ENCODE measurements at regions not wholly inside any gene's neighbourhood (a gene's known extent, or its start where the extent isn't known, plus 50 kb on each side); places are given as distances from the start of the nearest gene placed in this dataset.

GRCh38 chr6:168815229-168815628 lies 374.2 kb downstream of the SMOC2 start:
- Histone ChIP-seq H3K14ac (ENCODE audit: low read length) (no peak overlapping the region), H2BK120ac (ENCODE audit: low read depth, low read length) (no peak overlapping the region), H2BK5ac (ENCODE audit: low read length) (no peak overlapping the region), H3K23ac (ENCODE audit: low read depth, low read length, poor library complexity) (no peak overlapping the region), H3K9ac (ENCODE audit: low read depth, low read length, poor library complexity) (no peak overlapping the region), H4K8ac (ENCODE audit: low read depth, low read length) (no peak overlapping the region), H3K4me3 (ENCODE audit: low read length in 2 of 2) (no peak overlapping the region), H2BK12ac (ENCODE audit: low read length) (no peak overlapping the region), H3K4ac (ENCODE audit: low read length) (no peak overlapping the region), H3K79me1 (ENCODE audit: low read depth, low read length) (no peaks in the 10 kb centered on the region), H2BK15ac (ENCODE audit: low read length) (no peak overlapping the region), H2AFZ (ENCODE audit: low read length) (no peak overlapping the region), H3K27ac (replicated peaks; ENCODE audit: low read length) (no peak overlapping the region), H4K91ac (ENCODE audit: low read depth, low read length, poor library complexity) (no peak overlapping the region), H3K9me3 (replicated peaks in 1 of 2; ENCODE audit: control insufficient read depth in 2 of 2, insufficient read depth in 1 of 2, low read depth in 1 of 2, low read length in 2 of 2) (peaks cover 0 to 7% of the 10 kb centered on the region in 2 donors), H3K27me3 (ENCODE audit: control insufficient read depth in 3 of 3, insufficient read depth in 3 of 3, low read depth in 1 of 3, low read length in 3 of 3) (no peaks in the 10 kb centered on the region), H3K4me1 (ENCODE audit: control insufficient read depth in 2 of 2, insufficient read depth in 1 of 2, low read depth in 1 of 2, low read length in 2 of 2) (no peaks in the 10 kb centered on the region), H2AK5ac (ENCODE audit: low read depth, low read length) (no peak overlapping the region), H3K36me3 (replicated peaks in 1 of 2; ENCODE audit: control insufficient read depth in 2 of 2, insufficient read depth in 2 of 2, low read length in 2 of 2) (no peaks in the 10 kb centered on the region), H3K4me2 (ENCODE audit: insufficient read depth, low read length, poor library complexity, severe bottlenecking) (no peak overlapping the region), H3K18ac (ENCODE audit: low read length) (no peak overlapping the region)
- no CpG with 5 or more reads among the region's 5 CpGs for WGBS, 2 donors (ENCODE audit: extremely low coverage in 2 of 2, insufficient read length in 2 of 2, insufficient replicate concordance in 1 of 2)
- no peak for DNase-seq (ENCODE audit: low spot score)

GRCh38 chr6:168808232-168808631 lies 367.2 kb downstream of the SMOC2 start:
- no peak for DNase-seq (ENCODE audit: low spot score)
- no peak overlapping the region for H4K8ac ChIP-seq (ENCODE audit: low read depth, low read length)
- no peak overlapping the region for H2BK12ac ChIP-seq (ENCODE audit: low read length)
- H2BK120ac ChIP-seq (ENCODE audit: low read depth, low read length) = no peak overlapping the region
- H2BK5ac ChIP-seq (ENCODE audit: low read length) = no peak overlapping the region
- H3K4ac ChIP-seq (ENCODE audit: low read length) = no peak overlapping the region
- H3K36me3 ChIP-seq (replicated peaks in 1 of 2; ENCODE audit: control insufficient read depth in 2 of 2, insufficient read depth in 2 of 2, low read length in 2 of 2) = no peaks in the 10 kb centered on the region
- no peak overlapping the region for H2BK15ac ChIP-seq (ENCODE audit: low read length)
- H3K79me1 ChIP-seq (ENCODE audit: low read depth, low read length) = no peaks in the 10 kb centered on the region
- no peaks in the 10 kb centered on the region for H3K27me3 ChIP-seq (ENCODE audit: control insufficient read depth in 3 of 3, insufficient read depth in 3 of 3, low read depth in 1 of 3, low read length in 3 of 3)
- peaks cover 0 to 12% of the 10 kb centered on the region in 2 donors for H3K4me1 ChIP-seq (ENCODE audit: control insufficient read depth in 2 of 2, insufficient read depth in 1 of 2, low read depth in 1 of 2, low read length in 2 of 2)
- no CpG with 5 or more reads among the region's 6 CpGs for WGBS, 2 donors (ENCODE audit: extremely low coverage in 2 of 2, insufficient read length in 2 of 2, insufficient replicate concordance in 1 of 2)
- H3K4me3 ChIP-seq (ENCODE audit: low read length in 2 of 2) = no peak overlapping the region
- H3K9ac ChIP-seq (ENCODE audit: low read depth, low read length, poor library complexity) = no peak overlapping the region
- H3K9me3 ChIP-seq (replicated peaks in 1 of 2; ENCODE audit: control insufficient read depth in 2 of 2, insufficient read depth in 1 of 2, low read depth in 1 of 2, low read length in 2 of 2) = peaks cover 0 to 3% of the 10 kb centered on the region in 2 donors
- H3K18ac ChIP-seq (ENCODE audit: low read length) = peak overlapping the region; percentile 70
- peak overlapping the region; percentile 81 for H2AFZ ChIP-seq (ENCODE audit: low read length)
- no peak overlapping the region for H3K23ac ChIP-seq (ENCODE audit: low read depth, low read length, poor library complexity)
- H4K91ac ChIP-seq (ENCODE audit: low read depth, low read length, poor library complexity) = no peak overlapping the region
- H2AK5ac ChIP-seq (ENCODE audit: low read depth, low read length) = no peak overlapping the region
- no peak overlapping the region for H3K27ac ChIP-seq (replicated peaks; ENCODE audit: low read length)
- no peak overlapping the region for H3K14ac ChIP-seq (ENCODE audit: low read length)
- H3K4me2 ChIP-seq (ENCODE audit: insufficient read depth, low read length, poor library complexity, severe bottlenecking) = no peak overlapping the region

GRCh38 chr6:168804331-168804730 lies 363.3 kb downstream of the SMOC2 start:
- Histone ChIP-seq H2BK12ac (ENCODE audit: low read length) (no peak overlapping the region), H3K79me1 (ENCODE audit: low read depth, low read length) (no peaks in the 10 kb centered on the region), H2BK5ac (ENCODE audit: low read length) (no peak overlapping the region), H3K9me3 (replicated peaks in 1 of 2; ENCODE audit: control insufficient read depth in 2 of 2, insufficient read depth in 1 of 2, low read depth in 1 of 2, low read length in 2 of 2) (peaks cover 0 to 3% of the 10 kb centered on the region in 2 donors), H3K36me3 (replicated peaks in 1 of 2; ENCODE audit: control insufficient read depth in 2 of 2, insufficient read depth in 2 of 2, low read length in 2 of 2) (no peaks in the 10 kb centered on the region), H3K9ac (ENCODE audit: low read depth, low read length, poor library complexity) (no peak overlapping the region), H3K27ac (replicated peaks; ENCODE audit: low read length) (no peak overlapping the region), H3K18ac (ENCODE audit: low read length) (no peak overlapping the region), H2AFZ (ENCODE audit: low read length) (no peak overlapping the region), H2BK15ac (ENCODE audit: low read length) (no peak overlapping the region), H3K4me2 (ENCODE audit: insufficient read depth, low read length, poor library complexity, severe bottlenecking) (no peak overlapping the region), H4K8ac (ENCODE audit: low read depth, low read length) (no peak overlapping the region), H2BK120ac (ENCODE audit: low read depth, low read length) (no peak overlapping the region), H2AK5ac (ENCODE audit: low read depth, low read length) (no peak overlapping the region), H3K23ac (ENCODE audit: low read depth, low read length, poor library complexity) (no peak overlapping the region), H3K4me3 (ENCODE audit: low read length in 2 of 2) (no peak overlapping the region), H3K27me3 (ENCODE audit: control insufficient read depth in 3 of 3, insufficient read depth in 3 of 3, low read depth in 1 of 3, low read length in 3 of 3) (no peaks in the 10 kb centered on the region), H3K4ac (ENCODE audit: low read length) (no peak overlapping the region), H3K4me1 (ENCODE audit: control insufficient read depth in 2 of 2, insufficient read depth in 1 of 2, low read depth in 1 of 2, low read length in 2 of 2) (peaks cover 0 to 14% of the 10 kb centered on the region in 2 donors), H4K91ac (ENCODE audit: low read depth, low read length, poor library complexity) (no peak overlapping the region), H3K14ac (ENCODE audit: low read length) (no peak overlapping the region)
- DNase-seq (ENCODE audit: low spot score) = no peak
- no CpG with 5 or more reads among the region's 2 CpGs for WGBS, 2 donors (ENCODE audit: extremely low coverage in 2 of 2, insufficient read length in 2 of 2, insufficient replicate concordance in 1 of 2)

DNA sequence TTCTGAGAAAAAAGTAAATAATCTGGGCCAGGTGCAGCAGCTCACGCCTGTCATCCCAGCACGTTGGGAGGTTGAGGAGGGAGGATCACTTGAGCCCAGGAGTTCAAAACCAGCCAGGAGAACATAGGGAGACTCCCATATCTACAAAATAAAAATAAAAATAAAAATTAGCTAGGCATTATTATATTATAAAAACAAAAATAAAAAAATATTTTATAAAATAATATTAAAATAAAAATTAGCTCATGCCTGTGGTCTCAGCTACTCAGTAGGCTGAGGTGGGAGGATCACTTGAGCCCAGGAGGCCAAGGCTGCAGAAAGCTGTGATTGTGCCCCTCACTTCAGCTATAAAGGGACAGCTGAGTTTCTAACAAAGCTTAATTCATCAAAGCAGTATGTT lies 362.9 kb downstream of the SMOC2 start:
- Histone ChIP-seq H4K91ac (ENCODE audit: low read depth, low read length, poor library complexity) (no peak overlapping the region), H3K79me1 (ENCODE audit: low read depth, low read length) (no peaks in the 10 kb centered on the region), H3K4me2 (ENCODE audit: insufficient read depth, low read length, poor library complexity, severe bottlenecking) (no peak overlapping the region), H2AFZ (ENCODE audit: low read length) (no peak overlapping the region), H2BK15ac (ENCODE audit: low read length) (no peak overlapping the region), H3K4me1 (ENCODE audit: control insufficient read depth in 2 of 2, insufficient read depth in 1 of 2, low read depth in 1 of 2, low read length in 2 of 2) (peaks cover 0 to 14% of the 10 kb centered on the region in 2 donors), H3K27me3 (ENCODE audit: control insufficient read depth in 3 of 3, insufficient read depth in 3 of 3, low read depth in 1 of 3, low read length in 3 of 3) (no peaks in the 10 kb centered on the region), H3K18ac (ENCODE audit: low read length) (no peak overlapping the region), H3K4ac (ENCODE audit: low read length) (no peak overlapping the region), H3K9ac (ENCODE audit: low read depth, low read length, poor library complexity) (no peak overlapping the region), H3K23ac (ENCODE audit: low read depth, low read length, poor library complexity) (no peak overlapping the region), H3K27ac (replicated peaks; ENCODE audit: low read length) (no peak overlapping the region), H4K8ac (ENCODE audit: low read depth, low read length) (no peak overlapping the region), H3K14ac (ENCODE audit: low read length) (no peak overlapping the region), H2BK5ac (ENCODE audit: low read length) (no peak overlapping the region), H2BK120ac (ENCODE audit: low read depth, low read length) (no peak overlapping the region), H2AK5ac (ENCODE audit: low read depth, low read length) (no peak overlapping the region), H3K9me3 (replicated peaks in 1 of 2; ENCODE audit: control insufficient read depth in 2 of 2, insufficient read depth in 1 of 2, low read depth in 1 of 2, low read length in 2 of 2) (peaks cover 0 to 3% of the 10 kb centered on the region in 2 donors), H2BK12ac (ENCODE audit: low read length) (no peak overlapping the region), H3K36me3 (replicated peaks in 1 of 2; ENCODE audit: control insufficient read depth in 2 of 2, insufficient read depth in 2 of 2, low read length in 2 of 2) (no peaks in the 10 kb centered on the region), H3K4me3 (ENCODE audit: low read length in 2 of 2) (no peak overlapping the region)
- DNase-seq (ENCODE audit: low spot score) = no peak
- no CpG with 5 or more reads among the region's 2 CpGs for WGBS, 2 donors (ENCODE audit: extremely low coverage in 2 of 2, insufficient read length in 2 of 2, insufficient replicate concordance in 1 of 2)

Measured in neuronal stem cell (in vitro differentiated cells).